ENCODE measurements at regions not wholly inside any gene's neighbourhood (a gene's known extent, or its start where the extent isn't known, plus 50 kb on each side); places are given as distances from the start of the nearest gene placed in this dataset.

DNA sequence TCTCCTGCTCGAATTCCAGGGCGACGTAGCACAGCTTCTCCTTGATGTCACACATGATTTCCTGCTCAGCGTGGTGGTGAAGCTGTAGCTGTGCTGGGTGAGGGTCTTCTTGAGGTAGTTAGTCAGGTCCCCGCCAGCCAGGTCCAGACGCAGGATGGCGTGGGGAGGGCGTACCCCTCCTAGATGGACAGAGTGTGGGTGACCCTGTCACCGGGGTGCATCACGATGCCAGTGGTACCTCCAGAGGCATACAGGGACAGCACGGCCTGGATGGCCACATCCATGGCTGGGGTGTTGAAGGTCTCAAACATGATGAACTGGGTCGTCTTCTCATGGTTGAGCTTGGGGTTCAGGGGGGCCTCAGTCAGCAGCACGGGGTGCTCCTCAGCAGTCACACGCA, 110.2 kb upstream of the CNR1 start:
- TF ChIP-seq POLR2AphosphoS5 (IDR thresholded peaks at IDR 0.05; ENCODE audit: low read depth) (no peak), GABPA (IDR thresholded peaks at IDR 0.05; ENCODE audit: low read depth) (no peak), SPI1 (IDR thresholded peaks at IDR 0.05; ENCODE audit: borderline replicate concordance, low read depth) (no peak)
- TF ChIP-seq, protein P1, sequence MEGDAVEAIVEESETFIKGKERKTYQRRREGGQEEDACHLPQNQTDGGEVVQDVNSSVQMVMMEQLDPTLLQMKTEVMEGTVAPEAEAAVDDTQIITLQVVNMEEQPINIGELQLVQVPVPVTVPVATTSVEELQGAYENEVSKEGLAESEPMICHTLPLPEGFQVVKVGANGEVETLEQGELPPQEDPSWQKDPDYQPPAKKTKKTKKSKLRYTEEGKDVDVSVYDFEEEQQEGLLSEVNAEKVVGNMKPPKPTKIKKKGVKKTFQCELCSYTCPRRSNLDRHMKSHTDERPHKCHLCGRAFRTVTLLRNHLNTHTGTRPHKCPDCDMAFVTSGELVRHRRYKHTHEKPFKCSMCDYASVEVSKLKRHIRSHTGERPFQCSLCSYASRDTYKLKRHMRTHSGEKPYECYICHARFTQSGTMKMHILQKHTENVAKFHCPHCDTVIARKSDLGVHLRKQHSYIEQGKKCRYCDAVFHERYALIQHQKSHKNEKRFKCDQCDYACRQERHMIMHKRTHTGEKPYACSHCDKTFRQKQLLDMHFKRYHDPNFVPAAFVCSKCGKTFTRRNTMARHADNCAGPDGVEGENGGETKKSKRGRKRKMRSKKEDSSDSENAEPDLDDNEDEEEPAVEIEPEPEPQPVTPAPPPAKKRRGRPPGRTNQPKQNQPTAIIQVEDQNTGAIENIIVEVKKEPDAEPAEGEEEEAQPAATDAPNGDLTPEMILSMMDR (IDR thresholded peaks at IDR 0.05; ENCODE audit: insufficient read depth, low read length): no peak
- TF ChIP-seq, protein P2, sequence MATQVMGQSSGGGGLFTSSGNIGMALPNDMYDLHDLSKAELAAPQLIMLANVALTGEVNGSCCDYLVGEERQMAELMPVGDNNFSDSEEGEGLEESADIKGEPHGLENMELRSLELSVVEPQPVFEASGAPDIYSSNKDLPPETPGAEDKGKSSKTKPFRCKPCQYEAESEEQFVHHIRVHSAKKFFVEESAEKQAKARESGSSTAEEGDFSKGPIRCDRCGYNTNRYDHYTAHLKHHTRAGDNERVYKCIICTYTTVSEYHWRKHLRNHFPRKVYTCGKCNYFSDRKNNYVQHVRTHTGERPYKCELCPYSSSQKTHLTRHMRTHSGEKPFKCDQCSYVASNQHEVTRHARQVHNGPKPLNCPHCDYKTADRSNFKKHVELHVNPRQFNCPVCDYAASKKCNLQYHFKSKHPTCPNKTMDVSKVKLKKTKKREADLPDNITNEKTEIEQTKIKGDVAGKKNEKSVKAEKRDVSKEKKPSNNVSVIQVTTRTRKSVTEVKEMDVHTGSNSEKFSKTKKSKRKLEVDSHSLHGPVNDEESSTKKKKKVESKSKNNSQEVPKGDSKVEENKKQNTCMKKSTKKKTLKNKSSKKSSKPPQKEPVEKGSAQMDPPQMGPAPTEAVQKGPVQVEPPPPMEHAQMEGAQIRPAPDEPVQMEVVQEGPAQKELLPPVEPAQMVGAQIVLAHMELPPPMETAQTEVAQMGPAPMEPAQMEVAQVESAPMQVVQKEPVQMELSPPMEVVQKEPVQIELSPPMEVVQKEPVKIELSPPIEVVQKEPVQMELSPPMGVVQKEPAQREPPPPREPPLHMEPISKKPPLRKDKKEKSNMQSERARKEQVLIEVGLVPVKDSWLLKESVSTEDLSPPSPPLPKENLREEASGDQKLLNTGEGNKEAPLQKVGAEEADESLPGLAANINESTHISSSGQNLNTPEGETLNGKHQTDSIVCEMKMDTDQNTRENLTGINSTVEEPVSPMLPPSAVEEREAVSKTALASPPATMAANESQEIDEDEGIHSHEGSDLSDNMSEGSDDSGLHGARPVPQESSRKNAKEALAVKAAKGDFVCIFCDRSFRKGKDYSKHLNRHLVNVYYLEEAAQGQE (IDR thresholded peaks at IDR 0.05; ENCODE audit: insufficient replicate concordance, low read depth): no peak
